HepG2 (cell line): ENCODE measurements at regions not wholly inside any gene's neighbourhood (a gene's known extent, or its start where the extent isn't known, plus 50 kb on each side); places are given as distances from the start of the nearest gene placed in this dataset.

Source experiments
- ATAC-seq: fragments of 200-7000 bp; cut with Tn5 transposase; 3 replicates; pipeline ENCODE4 v1.9.1; 2020; ENCODE audit warnings: mild to moderate bottlenecking, moderate library complexity
- BruUV-seq: library from RNA; stranded (reverse); fragments of 400-500 nt; replicated peaks from 2 replicates; lab custom pipeline; 2021; lab: Mats Ljungman, UMichigan
- CTCF ChIA-PET: fragments of 300-600 bp; formaldehyde crosslinking; extraction: SDS; loops from one replicate; lab custom pipeline; 2021; ENCODE audit warnings: low total read pairs, inconsistent platforms, low intra/inter-chr PET ratio; lab: Yijun Ruan, JAX
- POLR2A ChIA-PET: fragments of 350-600 bp; sonication (Branson Sonifier 250); formaldehyde crosslinking; loops from one replicate; lab custom pipeline; 2020; ENCODE audit warnings: antibody characterized with exemption, inconsistent platforms; lab: Yijun Ruan, JAX
- DNase-seq: peaks from one replicate; pipeline ENCODE4 v3.0.0-alpha.2; 2015; ENCODE audit warnings: low spot score
- FAIRE-seq: peaks from 3 replicates; lab custom pipeline; 2011; peaks lifted over from hg19 to GRCh38; lab: Jason Lieb, UNC
- H2AFZ ChIP-seq: one replicate; pipeline ENCODE4 v1.6.1; 2011; ENCODE audit warnings: low read length, inconsistent platforms
- H3K27ac ChIP-seq: fragments of 300-600 bp; 3 replicates; pipeline ENCODE4 v1.8.0; 2011; ENCODE audit warnings: mixed run types, mild to moderate bottlenecking, mixed read lengths, low read length, inconsistent platforms; ENCODE audit not compliant: insufficient read depth; ENCODE audit errors: extremely low read length
- H3K27me3 ChIP-seq, 2 experiments: fragments of 200-600 bp in 1 of 2; 2 replicates in 1 of 2; 3 replicates in 1 of 2; pipeline versions ENCODE4 v1.6.0 to v1.8.0; 2011; ENCODE audit warnings: low read length in 2 of 2, mild to moderate bottlenecking in 2 of 2, moderate library complexity in 2 of 2, inconsistent platforms in 1 of 2; ENCODE audit not compliant: insufficient read depth in 2 of 2, control insufficient read depth in 1 of 2
- H3K36me3 ChIP-seq, 2 experiments: fragments of 200-600 bp in 1 of 2; replicated peaks in 1 of 2; 2 replicates in 1 of 2; 3 replicates in 1 of 2; pipeline versions ENCODE4 v1.5.1 to v1.8.0; 2011; ENCODE audit warnings: low read length in 2 of 2, inconsistent platforms in 1 of 2; ENCODE audit not compliant: insufficient read depth in 2 of 2, control insufficient read depth in 1 of 2
- H3K4me1 ChIP-seq: 2 replicates; pipeline ENCODE4 v1.5.1; 2012; ENCODE audit warnings: low read length, inconsistent platforms; ENCODE audit not compliant: insufficient read depth
- H3K4me2 ChIP-seq: 2 replicates; pipeline ENCODE4 v1.6.0; 2011; ENCODE audit warnings: low read depth, low read length, inconsistent platforms
- H3K4me3 ChIP-seq, 3 experiments: fragments of 200-600 bp in 1 of 3; sonication (generic), shearing (Covaris generic) in 1 of 3; replicated peaks in 1 of 3; 2 replicates each; pipeline ENCODE4 v1.5.1; 2011 to 2016; ENCODE audit warnings: low read length in 3 of 3, inconsistent platforms in 2 of 3, low read depth in 2 of 3, mild to moderate bottlenecking in 2 of 3, control low read depth in 1 of 3, mixed read lengths in 1 of 3; ENCODE audit not compliant: insufficient read depth in 1 of 3
- H3K79me2 ChIP-seq: one replicate; pipeline ENCODE4 v1.6.1; 2011; ENCODE audit warnings: low read length, inconsistent platforms; ENCODE audit not compliant: insufficient read depth
- H3K9ac ChIP-seq: 2 replicates; pipeline ENCODE4 v1.6.0; 2011; ENCODE audit warnings: mild to moderate bottlenecking, low read depth, low read length, inconsistent platforms; ENCODE audit not compliant: insufficient read depth
- H3K9me3 ChIP-seq: 2 replicates; pipeline ENCODE4 v1.5.1; 2012; ENCODE audit warnings: mild to moderate bottlenecking, low read length
- H4K20me1 ChIP-seq: 2 replicates; pipeline ENCODE4 v1.6.0; 2011; ENCODE audit warnings: inconsistent platforms, mild to moderate bottlenecking, low read length, moderate library complexity; ENCODE audit not compliant: insufficient read depth
- BATF2 ChIP-seq: sonication (generic); formaldehyde crosslinking; IDR thresholded peaks from 2 replicates; pipeline ENCODE4 v1.8.0; 2022; ENCODE audit warnings: mild to moderate bottlenecking, missing genetic modification reagents, moderate library complexity
- NFAT5 ChIP-seq: sonication (generic); formaldehyde crosslinking; IDR thresholded peaks from 2 replicates; pipeline ENCODE4 v1.4.0; 2020; ENCODE audit warnings: missing genetic modification reagents
- NFATC3 ChIP-seq: sonication (generic); formaldehyde crosslinking; IDR thresholded peaks from 2 replicates; pipeline ENCODE4 v1.5.1; 2020; ENCODE audit warnings: mild to moderate bottlenecking, missing genetic modification reagents
- NONO ChIP-seq, 2 experiments: fragments of 450-650 bp in 1 of 2; sonication (generic) in 1 of 2; formaldehyde crosslinking in 1 of 2; IDR thresholded peaks in 1 of 2; conservative IDR thresholded peaks in 1 of 2; 2 replicates each; pipeline versions ENCODE4 v1.6.1 to v1.8.0; 2017 to 2022; ENCODE audit warnings: mild to moderate bottlenecking in 1 of 2, missing genetic modification reagents in 1 of 2, moderate library complexity in 1 of 2
- TIGD3 ChIP-seq: sonication (generic); formaldehyde crosslinking; IDR thresholded peaks from 2 replicates; pipeline ENCODE4 v1.5.1; 2020; ENCODE audit warnings: mild to moderate bottlenecking, missing genetic modification reagents, borderline replicate concordance
- ZNF800 ChIP-seq: sonication (generic); formaldehyde crosslinking; IDR thresholded peaks from 2 replicates; pipeline ENCODE4 v1.4.0; 2020; ENCODE audit warnings: missing genetic modification reagents
- WGBS: methylation state at CpG from one replicate; pipeline ENCODE4 v1.1.6; 2017; ENCODE audit warnings: low lambda C conversion rate; 5-methylcytosine and 5-hydroxymethylcytosine counted together
- in situ Hi-C: cut with HindIII; loops from 2 replicates; pipeline ENCODE4 v1.10.0; 2017; ENCODE audit warnings: low pct_unique_long_range_greater_than_20kb; ENCODE audit not compliant: extremely low pct_ligation_motif_present
- intact Hi-C: fragments of 100-400 bp; cut with micrococcal nuclease; formaldehyde crosslinking; loops from one replicate; pipeline ENCODE4 v1.10.0; 2022; ENCODE audit not compliant: unreplicated experiment

- intact Hi-C loops: no loop called here
- no peak overlapping the region for H2AFZ ChIP-seq
- 41% methylated on average over 4 of the region's 4 CpGs for WGBS
- H3K9me3 ChIP-seq: peaks cover 11% of the 10 kb centered on the region; the same call in 1 of the 2 replicates
- ChIA-PET CTCF (no interaction called here), POLR2A (no interaction called here)
- no peaks in the 10 kb centered on the region for H3K36me3 ChIP-seq
- H3K4me2 ChIP-seq: no peak overlapping the region
- no peaks in the 10 kb centered on the region; a peak in 1 of 5 replicates for H3K27me3 ChIP-seq
- FAIRE-seq (no peak), DNase-seq (no peak), ATAC-seq (no peak)
- no TSS peak for BruUV-seq
- in situ Hi-C loops: no loop called here
- no peaks in the 10 kb centered on the region for H3K79me2 ChIP-seq
- H3K27ac ChIP-seq: no peak overlapping the region
- no peak overlapping the region for H3K4me3 ChIP-seq
- H3K9ac ChIP-seq: no peak overlapping the region
- no peaks in the 10 kb centered on the region for H4K20me1 ChIP-seq
- H3K4me1 ChIP-seq: peaks cover under 1% of the 10 kb centered on the region; the same call in 1 of the 2 replicates
- TF ChIP-seq BATF2 (CRISPR knock-in tag) (no peak), ZNF800 (CRISPR knock-in tag) (no peak), NFATC3 (CRISPR knock-in tag) (no peak), NFAT5 (CRISPR knock-in tag) (no peak), NONO (IDR thresholded peaks at IDR 0.05) (no peak), NONO (CRISPR knock-in tag; conservative IDR thresholded peaks at IDR 0.05) (no peak), TIGD3 (no peak)
- TF ChIP-seq, all 625 proteins: peak for 0
Measured at GRCh38 chr3:30107531-30107930, 498.9 kb upstream of the TGFBR2 start.
